ENCODE measurements at regions not wholly inside any gene's neighbourhood (a gene's known extent, or its start where the extent isn't known, plus 50 kb on each side); places are given as distances from the start of the nearest gene placed in this dataset.

DNA sequence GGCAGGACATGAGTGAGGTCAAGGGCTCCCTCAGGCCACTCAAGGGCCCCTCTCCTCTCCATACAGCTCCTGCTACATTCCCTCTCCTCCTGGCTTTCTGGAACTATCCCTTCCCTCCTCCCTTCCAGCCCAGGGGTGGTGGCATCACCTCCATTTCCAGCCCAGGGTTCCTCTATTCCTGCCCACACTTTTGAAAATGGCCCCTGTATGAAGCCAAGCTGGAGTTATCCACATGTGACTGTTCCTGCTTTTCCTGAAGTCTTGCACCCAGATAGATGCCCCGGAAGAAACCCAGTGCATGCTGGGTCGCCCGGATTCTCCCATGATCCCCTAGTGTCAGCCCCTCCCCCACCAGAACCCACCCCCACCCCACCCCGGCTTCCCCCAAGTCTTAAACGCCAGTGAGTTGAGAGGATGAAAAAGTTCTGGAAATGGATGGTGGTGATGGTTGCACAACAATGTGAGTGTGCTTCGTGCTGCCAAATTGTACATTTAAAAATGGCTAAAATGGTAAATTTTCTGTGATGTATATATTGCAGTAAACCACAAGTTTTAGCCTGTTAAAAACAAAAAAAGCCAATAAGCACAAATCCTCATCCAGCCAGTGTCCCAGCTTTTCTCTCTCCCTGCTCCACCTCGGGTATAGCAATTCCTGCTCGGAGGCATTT lies 136.9 kb downstream of the SCARB1 start:
- Mint-ChIP-seq H3K27ac (no peak overlapping the region), H3K9me3 (no peaks in the 10 kb centered on the region), H3K27me3 (ENCODE audit: low read depth in 2 of 2) (peaks cover 11 to 13% of the 10 kb centered on the region in 2 donors), H3K4me1 (no peaks in the 10 kb centered on the region), H3K4me3 (no peak overlapping the region), H3K36me3 (no peaks in the 10 kb centered on the region)
- H3K9me3 ChIP-seq (ENCODE audit: control insufficient read depth, insufficient read depth, low read length), result no peaks in the 10 kb centered on the region
- no peak overlapping the region for H3K4me3 ChIP-seq (ENCODE audit: low read length)
- H3K36me3 ChIP-seq (ENCODE audit: control insufficient read depth, insufficient read depth, low read length), result no peaks in the 10 kb centered on the region
- H3K27me3 ChIP-seq (ENCODE audit: control insufficient read depth, insufficient read depth, low read length), result peaks cover 2% of the 10 kb centered on the region
- WGBS (ENCODE audit: insufficient coverage), result 62% methylated on average over 5 of the region's 8 CpGs
- peak overlapping the region; percentile 49 for H3K27ac ChIP-seq (ENCODE audit: low read length)
- ATAC-seq (no peak), DNase-seq (no peak)
- TF ChIP-seq, protein P1, sequence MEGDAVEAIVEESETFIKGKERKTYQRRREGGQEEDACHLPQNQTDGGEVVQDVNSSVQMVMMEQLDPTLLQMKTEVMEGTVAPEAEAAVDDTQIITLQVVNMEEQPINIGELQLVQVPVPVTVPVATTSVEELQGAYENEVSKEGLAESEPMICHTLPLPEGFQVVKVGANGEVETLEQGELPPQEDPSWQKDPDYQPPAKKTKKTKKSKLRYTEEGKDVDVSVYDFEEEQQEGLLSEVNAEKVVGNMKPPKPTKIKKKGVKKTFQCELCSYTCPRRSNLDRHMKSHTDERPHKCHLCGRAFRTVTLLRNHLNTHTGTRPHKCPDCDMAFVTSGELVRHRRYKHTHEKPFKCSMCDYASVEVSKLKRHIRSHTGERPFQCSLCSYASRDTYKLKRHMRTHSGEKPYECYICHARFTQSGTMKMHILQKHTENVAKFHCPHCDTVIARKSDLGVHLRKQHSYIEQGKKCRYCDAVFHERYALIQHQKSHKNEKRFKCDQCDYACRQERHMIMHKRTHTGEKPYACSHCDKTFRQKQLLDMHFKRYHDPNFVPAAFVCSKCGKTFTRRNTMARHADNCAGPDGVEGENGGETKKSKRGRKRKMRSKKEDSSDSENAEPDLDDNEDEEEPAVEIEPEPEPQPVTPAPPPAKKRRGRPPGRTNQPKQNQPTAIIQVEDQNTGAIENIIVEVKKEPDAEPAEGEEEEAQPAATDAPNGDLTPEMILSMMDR (IDR thresholded peaks at IDR 0.05), result no peak
- H3K4me1 ChIP-seq (ENCODE audit: control insufficient read depth, insufficient read depth, low read length), result no peaks in the 10 kb centered on the region
- intact Hi-C loops (cut with micrococcal nuclease), result no loop called here

- peaks cover 0 to 7% of the 10 kb centered on the region in 2 donors for H3K4me1 Mint-ChIP-seq
- 92% methylated on average over 7 of the region's 7 CpGs for WGBS (ENCODE audit: insufficient coverage)
- ATAC-seq, result no peak
Measured at GRCh38 chr12:124725597-124726237, 137.9 kb downstream of the SCARB1 start.

DNA sequence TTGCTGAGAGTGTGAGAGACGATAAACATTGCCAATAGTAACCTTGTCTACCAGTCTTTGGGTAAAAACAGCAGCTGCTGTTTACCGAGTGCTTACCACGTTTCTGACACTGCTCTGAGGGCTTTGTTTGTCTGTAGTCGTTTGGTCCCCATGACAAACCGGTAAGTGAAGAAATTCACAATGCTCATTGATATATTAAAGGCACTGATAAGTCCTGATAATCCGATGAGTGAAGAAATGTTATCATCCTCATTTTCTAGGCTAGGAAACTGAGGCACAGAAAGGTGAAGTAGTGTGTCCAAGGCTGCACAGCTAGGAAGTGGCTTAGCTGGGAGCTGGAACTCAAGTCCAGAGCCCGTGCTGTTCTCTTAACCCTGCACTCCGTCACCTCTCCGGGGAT lies 138.6 kb downstream of the SCARB1 start:
- WGBS (ENCODE audit: insufficient coverage), result 88% methylated on average over 9 of the region's 9 CpGs
- Histone ChIP-seq H3K27me3 (ENCODE audit: control insufficient read depth, insufficient read depth, low read length) (peaks cover 2% of the 10 kb centered on the region), H3K9me3 (ENCODE audit: control insufficient read depth, insufficient read depth, low read length) (no peaks in the 10 kb centered on the region), H3K27ac (ENCODE audit: low read length) (no peak overlapping the region), H3K4me3 (ENCODE audit: low read length) (no peak overlapping the region), H3K4me1 (ENCODE audit: control insufficient read depth, insufficient read depth, low read length) (peaks cover 4% of the 10 kb centered on the region), H3K36me3 (ENCODE audit: control insufficient read depth, insufficient read depth, low read length) (no peaks in the 10 kb centered on the region)
- H3K4me3 Mint-ChIP-seq, result no peak overlapping the region
- H3K27ac Mint-ChIP-seq, result no peak overlapping the region
- H3K9me3 Mint-ChIP-seq, result no peaks in the 10 kb centered on the region
- ATAC-seq, result no peak
- H3K4me1 Mint-ChIP-seq, result peaks cover 0 to 13% of the 10 kb centered on the region in 2 donors
- peaks cover 13% of the 10 kb centered on the region in 2 donors for H3K27me3 Mint-ChIP-seq (ENCODE audit: low read depth in 2 of 2)
- no peak for DNase-seq
- TF ChIP-seq, protein P1 (IDR thresholded peaks at IDR 0.05), result no peak
- intact Hi-C loops (cut with micrococcal nuclease), result no loop called here
- no peaks in the 10 kb centered on the region for H3K36me3 Mint-ChIP-seq

More at GRCh38 chr12:124725597-124726237, 137.9 kb downstream of the SCARB1 start:
- Histone ChIP-seq H3K27ac (ENCODE audit: low read length) (no peak overlapping the region), H3K4me1 (ENCODE audit: control insufficient read depth, insufficient read depth, low read length) (peaks cover 2% of the 10 kb centered on the region), H3K27me3 (ENCODE audit: control insufficient read depth, insufficient read depth, low read length) (peaks cover 2% of the 10 kb centered on the region), H3K9me3 (ENCODE audit: control insufficient read depth, insufficient read depth, low read length) (no peaks in the 10 kb centered on the region), H3K36me3 (ENCODE audit: control insufficient read depth, insufficient read depth, low read length) (no peaks in the 10 kb centered on the region), H3K4me3 (ENCODE audit: low read length) (no peak overlapping the region)
- H3K36me3 Mint-ChIP-seq, result no peaks in the 10 kb centered on the region
- H3K9me3 Mint-ChIP-seq, result no peaks in the 10 kb centered on the region
- no peak overlapping the region for H3K27ac Mint-ChIP-seq
- TF ChIP-seq, protein P1 (IDR thresholded peaks at IDR 0.05), result no peak
- H3K4me3 Mint-ChIP-seq, result no peak overlapping the region
- DNase-seq, result no peak
- peaks cover 13% of the 10 kb centered on the region in 2 donors for H3K27me3 Mint-ChIP-seq (ENCODE audit: low read depth in 2 of 2)
- intact Hi-C loops (cut with micrococcal nuclease), result no loop called here
